ENCODE measurements at regions not wholly inside any gene's neighbourhood (a gene's known extent, or its start where the extent isn't known, plus 50 kb on each side); places are given as distances from the start of the nearest gene placed in this dataset.

- TF ChIP-seq, protein P1, sequence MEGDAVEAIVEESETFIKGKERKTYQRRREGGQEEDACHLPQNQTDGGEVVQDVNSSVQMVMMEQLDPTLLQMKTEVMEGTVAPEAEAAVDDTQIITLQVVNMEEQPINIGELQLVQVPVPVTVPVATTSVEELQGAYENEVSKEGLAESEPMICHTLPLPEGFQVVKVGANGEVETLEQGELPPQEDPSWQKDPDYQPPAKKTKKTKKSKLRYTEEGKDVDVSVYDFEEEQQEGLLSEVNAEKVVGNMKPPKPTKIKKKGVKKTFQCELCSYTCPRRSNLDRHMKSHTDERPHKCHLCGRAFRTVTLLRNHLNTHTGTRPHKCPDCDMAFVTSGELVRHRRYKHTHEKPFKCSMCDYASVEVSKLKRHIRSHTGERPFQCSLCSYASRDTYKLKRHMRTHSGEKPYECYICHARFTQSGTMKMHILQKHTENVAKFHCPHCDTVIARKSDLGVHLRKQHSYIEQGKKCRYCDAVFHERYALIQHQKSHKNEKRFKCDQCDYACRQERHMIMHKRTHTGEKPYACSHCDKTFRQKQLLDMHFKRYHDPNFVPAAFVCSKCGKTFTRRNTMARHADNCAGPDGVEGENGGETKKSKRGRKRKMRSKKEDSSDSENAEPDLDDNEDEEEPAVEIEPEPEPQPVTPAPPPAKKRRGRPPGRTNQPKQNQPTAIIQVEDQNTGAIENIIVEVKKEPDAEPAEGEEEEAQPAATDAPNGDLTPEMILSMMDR (IDR thresholded peaks at IDR 0.05; ENCODE audit: insufficient read depth, low read depth, low read length, missing control alignments) = no peak
- no peak overlapping the region for H3K4me3 ChIP-seq (ENCODE audit: low read depth, low read length)
- DNase-seq (ENCODE audit: low read depth) = no peak
These were observed 206.1 kb downstream of the TTC32 start for GRCh38 chr2:19695706-19696105.

DNA sequence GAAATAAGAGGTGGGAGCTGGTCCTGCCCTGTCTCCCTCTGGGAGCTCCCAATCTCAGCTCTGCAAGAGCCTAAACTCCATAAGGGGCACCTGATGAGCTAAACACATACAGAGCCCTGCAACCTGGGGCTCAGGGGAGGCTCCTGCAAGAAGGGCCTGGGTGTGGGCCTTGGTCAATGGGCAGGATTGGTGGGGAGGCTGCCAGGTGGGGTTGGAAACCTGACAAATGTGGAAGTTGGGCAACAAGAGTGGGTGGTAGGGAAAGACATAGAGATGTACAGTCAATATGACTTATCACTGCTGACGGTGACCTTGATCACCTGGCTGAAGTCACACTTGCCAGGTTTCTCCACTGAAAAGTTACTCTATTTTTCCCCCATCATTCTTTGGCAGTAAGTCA, 209.9 kb downstream of the TTC32 start:
- TF ChIP-seq, protein P1 (IDR thresholded peaks at IDR 0.05; ENCODE audit: insufficient read depth, low read depth, low read length, missing control alignments) = no peak
- no peak for DNase-seq (ENCODE audit: low read depth)
- no peak overlapping the region for H3K4me3 ChIP-seq (ENCODE audit: low read depth, low read length)

DNA sequence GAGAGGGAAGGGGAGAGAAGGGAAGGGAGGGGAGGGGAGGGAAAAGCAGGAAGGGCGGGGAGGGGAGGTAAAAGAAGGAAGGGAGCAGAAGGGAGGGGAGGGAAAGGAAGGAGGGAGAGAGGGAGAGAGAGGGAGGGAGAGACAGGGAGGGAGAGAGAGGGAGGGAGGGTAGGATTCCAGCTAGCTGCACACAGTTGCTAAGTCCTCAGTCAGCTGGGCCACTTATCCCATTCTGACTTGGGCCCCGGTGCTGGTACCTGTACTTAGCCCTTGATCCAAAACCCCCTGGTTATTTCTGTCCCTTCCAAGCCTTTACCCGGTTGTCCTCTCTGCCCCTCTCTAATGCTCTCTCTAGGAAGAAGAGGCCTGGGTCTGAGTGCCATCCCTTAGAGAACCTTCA, 211.4 kb downstream of the TTC32 start:
- no peak for DNase-seq (ENCODE audit: low read depth)
- TF ChIP-seq, protein P1 (IDR thresholded peaks at IDR 0.05; ENCODE audit: insufficient read depth, low read depth, low read length, missing control alignments) = no peak

DNA sequence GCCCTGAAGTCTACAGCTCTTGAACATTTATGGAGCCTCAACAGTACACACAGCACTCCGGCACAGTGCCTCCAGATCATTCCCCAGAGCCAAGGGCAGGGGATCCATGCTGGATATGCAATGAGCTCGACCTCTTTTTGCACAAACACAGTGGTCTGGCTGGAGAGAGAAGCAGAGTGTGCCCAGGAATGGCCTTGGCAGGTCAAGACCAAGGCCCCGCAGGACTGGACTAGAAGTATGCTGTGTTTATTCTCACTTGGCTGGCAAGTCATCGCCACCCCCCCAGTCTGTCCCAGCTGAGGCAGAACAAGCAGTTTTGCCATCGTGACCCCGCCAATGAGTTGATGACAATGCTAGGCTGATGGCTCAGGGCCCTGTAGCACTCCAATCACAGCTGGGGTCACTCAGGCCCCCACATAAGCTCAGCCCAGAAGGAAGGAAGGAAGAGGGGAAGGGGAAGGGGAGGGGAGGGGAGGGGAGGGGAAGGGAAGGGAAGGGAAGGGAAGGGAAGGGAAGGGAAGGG, 212.1 kb downstream of the TTC32 start:
- TF ChIP-seq, protein P1 (IDR thresholded peaks at IDR 0.05; ENCODE audit: insufficient read depth, low read depth, low read length, missing control alignments) = no peak
- no peak for DNase-seq (ENCODE audit: low read depth)
- H3K4me3 ChIP-seq (ENCODE audit: low read depth, low read length) = no peak overlapping the region

More for the DNA sequence above, 211.4 kb downstream of the TTC32 start:
- H3K4me3 ChIP-seq (ENCODE audit: low read depth, low read length) = no peak overlapping the region

DNA sequence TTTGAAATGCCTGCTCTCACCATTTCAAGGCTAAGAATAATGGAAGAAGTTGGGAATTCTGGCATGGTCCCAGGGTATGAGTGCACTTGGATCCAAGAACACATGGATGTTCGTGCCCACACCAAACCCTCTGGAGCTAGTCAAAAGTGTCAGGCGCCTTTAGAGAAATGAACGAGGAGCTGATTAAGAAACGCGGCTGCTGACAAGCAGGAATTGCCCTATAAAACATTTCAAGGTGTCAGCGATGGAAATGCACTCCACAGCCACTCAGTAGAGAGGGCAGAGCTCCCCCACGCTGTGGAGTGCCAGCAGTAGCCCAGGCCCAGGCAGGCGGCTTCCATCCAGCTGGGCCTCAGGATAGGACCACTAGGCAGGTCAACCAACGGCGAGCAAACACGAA, 213.7 kb downstream of the TTC32 start:
- no peak overlapping the region for H3K4me3 ChIP-seq (ENCODE audit: low read depth, low read length)
- TF ChIP-seq, protein P1 (IDR thresholded peaks at IDR 0.05; ENCODE audit: insufficient read depth, low read depth, low read length, missing control alignments) = no peak
- no peak for DNase-seq (ENCODE audit: low read depth)

GRCh38 chr2:19687017-19687659, 214.6 kb downstream of the TTC32 start:
- TF ChIP-seq, protein P1 (IDR thresholded peaks at IDR 0.05; ENCODE audit: insufficient read depth, low read depth, low read length, missing control alignments) = no peak
- DNase-seq (ENCODE audit: low read depth) = no peak
- H3K4me3 ChIP-seq (ENCODE audit: low read depth, low read length) = no peak overlapping the region

DNA sequence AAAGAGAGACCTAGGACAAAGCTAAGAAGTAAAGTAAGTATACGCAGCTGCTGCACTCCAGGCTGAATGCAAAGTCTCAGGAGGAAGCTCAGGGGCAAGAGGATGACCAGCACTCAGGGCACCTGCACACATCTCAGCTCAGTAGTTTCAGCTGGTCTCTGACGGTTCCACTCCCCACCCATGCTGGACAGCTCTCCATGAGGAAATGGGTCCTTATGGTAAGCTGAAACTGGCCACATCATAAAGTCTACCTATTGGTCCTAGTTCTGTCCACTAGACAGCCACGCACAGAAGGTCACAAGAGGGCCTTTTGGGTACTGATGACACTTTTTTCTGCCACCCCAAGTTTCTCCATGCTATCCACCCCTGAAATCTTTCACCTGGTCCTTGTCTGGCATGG, 215.3 kb downstream of the TTC32 start:
- TF ChIP-seq, protein P1 (IDR thresholded peaks at IDR 0.05; ENCODE audit: insufficient read depth, low read depth, low read length, missing control alignments) = no peak
- DNase-seq (ENCODE audit: low read depth) = no peak
- H3K4me3 ChIP-seq (ENCODE audit: low read depth, low read length) = no peak overlapping the region
